NCI-H2196 treated with DMSO at 0.1 percent for 48 hours (cell line): ENCODE measurements at regions not wholly inside any gene's neighbourhood (a gene's known extent, or its start where the extent isn't known, plus 50 kb on each side); places are given as distances from the start of the nearest gene placed in this dataset.
A peak's percentile ranks its signal among the peaks of the same experiment; 100 is the strongest.

Experiments used
- DNase-seq: peaks from one replicate; lab custom pipeline; 2025; ENCODE audit not compliant: unreplicated experiment; lab: John Stamatoyannopoulos, UW

DNA sequence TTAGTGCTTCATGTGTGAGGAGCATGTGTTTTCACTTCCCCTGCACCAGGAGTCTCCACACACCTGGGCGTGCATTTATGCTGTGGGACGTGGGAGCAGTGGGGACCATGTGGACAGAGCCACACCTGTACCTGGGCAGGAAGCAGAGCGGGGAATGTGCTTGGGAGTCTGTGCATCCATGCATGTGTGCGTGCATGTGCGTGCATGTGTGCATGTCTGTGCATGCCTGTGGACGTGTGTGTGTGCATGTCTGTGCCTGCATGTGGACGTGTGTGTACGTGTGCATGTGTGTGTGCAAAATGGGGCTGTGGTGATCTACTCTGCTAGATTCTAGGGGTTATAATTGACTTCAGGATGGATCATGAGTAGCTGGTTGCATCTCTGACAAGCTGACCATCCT lies 224.0 kb upstream of the GMDS start:
- DNase-seq = no peak

DNA sequence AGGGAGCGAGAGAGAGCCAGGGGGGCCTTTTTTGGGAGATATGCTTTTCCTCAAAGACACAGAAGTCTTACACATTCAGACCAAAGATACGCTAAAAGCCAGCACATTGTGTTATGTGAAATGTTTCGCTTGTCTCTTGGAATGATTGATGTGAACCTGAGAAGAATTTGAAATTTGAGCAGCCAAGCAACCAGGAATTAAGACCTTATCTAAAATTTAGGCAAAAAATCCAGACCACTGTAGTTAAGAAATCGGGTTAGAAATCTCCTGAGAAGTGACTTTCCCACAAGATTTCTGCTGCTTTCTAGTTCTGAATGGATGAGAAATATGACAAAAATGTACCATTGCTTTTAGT lies 223.2 kb upstream of the GMDS start:
- DNase-seq = no peak

DNA sequence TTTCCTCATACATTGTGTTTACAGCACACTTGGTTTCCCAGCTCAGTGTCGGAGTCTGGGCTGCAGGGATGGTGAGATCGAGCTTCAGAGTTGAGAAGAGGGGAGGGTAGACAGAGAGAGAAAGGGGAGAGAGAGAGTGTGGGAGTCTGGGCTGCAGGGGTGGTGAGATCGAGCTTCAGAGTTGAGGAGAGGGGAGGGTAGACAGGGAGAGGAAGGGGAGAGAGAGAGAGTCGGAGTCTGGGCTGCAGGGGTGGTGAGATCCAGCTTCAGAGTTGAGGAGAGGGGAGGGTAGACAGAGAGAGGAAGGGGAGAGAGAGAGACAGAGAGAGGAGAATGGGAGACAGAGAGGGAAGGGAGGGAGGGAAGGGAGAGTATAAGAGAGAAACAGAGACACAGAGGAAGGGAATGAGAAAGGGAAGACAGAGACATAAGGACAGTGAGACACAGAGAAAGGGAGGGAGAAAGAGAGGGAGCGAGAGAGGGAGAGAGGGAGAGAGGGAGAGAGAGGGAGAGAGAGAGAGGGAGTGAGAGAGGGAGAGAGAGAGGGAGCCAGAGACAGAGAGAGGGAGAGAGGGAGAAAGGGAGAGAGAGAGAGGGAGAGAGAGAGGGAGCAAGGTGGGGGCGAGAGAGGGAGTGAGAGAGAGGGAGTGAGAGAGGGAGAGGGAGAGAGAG lies 222.7 kb upstream of the GMDS start:
- DNase-seq = no peak

DNA sequence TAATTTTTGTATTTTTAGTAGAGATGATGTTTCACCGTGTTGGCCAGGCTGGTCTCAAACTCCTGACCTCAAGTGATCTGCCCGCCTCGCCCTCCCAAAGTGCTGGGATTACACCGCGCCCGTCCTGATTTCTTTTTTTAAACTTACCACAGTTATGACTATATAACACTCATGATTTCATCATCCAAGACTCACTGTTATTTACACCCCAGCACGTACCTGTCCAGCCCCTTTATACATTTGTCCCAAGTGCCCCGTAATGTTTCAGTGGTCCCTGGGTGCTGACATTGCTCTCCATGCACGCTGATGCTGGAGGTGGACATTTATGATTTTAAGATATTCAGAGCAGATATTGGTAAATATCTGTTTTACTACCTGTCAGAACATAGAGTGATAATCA lies 219.9 kb upstream of the GMDS start:
- no peak for DNase-seq

DNA sequence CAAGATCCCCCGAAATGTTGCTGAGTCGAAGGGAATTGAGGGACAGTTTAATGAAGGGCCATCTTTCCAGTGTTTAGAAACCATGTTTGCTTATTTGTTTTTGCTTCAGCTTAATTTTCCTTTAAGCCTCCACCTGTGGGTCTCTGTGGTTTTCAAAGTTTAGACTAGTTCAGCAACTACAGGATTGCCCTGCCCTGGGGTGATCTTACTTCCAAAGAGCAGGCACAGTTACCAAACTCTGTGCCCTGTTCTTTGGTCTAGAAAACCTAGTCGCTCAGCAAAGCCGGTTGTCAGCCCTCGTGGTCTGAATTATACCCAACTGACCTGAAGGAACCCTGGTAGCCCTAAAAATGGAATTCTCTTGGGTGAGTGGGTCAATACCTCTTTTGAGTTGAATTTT lies 219.2 kb upstream of the GMDS start:
- no peak for DNase-seq

DNA sequence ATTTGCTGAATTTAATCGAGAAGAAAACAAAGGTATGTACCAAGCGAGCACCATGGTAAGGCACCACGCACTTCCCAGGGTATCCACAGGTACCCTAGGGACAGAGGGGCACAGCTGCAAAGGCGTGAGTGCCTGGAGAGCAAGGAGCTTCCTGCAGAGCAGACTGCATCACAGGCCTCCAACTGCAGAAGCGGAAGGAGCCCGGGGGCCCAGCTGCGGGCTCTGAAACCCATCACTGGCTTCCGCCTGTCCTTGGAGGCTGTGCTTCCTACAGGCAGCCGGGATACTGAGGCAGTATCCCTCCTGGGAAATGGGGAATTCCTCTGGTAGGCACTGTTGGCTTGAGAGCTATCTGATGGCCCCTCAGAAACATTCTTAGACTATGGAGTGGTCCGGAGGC lies 217.4 kb upstream of the GMDS start:
- DNase-seq = no peak

DNA sequence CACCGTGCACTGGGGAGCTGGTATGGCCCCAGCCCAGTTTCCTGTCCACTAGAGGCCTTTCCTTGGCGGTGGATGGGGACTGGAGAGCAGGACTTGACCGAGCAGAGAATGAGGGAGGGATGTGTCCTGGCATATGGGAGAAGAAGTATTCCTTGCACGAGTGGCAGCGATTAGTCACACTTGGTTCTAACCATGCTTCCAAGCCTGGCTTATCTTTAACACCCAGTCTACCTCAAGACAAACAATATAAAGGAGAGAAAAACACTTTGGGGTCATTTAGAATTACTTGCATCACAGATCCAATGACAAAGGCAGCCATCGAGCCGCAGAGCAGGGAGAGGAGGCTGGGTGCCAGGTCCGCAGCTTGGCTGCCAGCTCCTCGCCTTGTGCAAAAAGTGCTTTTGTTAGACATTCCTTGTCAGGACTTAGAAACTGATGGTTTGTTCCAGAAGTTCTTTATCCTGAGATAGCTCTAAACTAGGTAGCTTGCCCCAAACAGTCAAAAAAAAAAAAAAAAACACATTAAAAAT lies 214.9 kb upstream of the GMDS start:
- DNase-seq = no peak

DNA sequence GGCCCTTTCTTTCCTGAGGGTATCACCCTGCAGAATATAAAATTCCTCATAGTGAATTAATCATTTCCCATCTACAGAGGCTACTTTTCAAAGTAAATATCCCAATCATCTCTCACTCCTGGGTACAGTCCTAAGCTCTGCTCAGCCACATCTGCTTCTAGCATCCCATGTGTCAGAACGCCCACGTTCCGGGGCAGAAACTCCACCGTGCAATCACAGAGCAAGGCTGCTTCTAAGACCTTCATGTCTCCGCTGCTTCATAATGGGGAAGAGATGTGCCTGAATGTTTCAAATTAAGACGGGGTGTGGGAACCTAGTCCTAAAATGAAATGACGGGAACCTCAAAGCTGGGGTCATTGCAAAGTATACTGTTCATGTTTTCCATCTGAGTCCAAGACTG lies 208.8 kb upstream of the GMDS start:
- no peak for DNase-seq

DNA sequence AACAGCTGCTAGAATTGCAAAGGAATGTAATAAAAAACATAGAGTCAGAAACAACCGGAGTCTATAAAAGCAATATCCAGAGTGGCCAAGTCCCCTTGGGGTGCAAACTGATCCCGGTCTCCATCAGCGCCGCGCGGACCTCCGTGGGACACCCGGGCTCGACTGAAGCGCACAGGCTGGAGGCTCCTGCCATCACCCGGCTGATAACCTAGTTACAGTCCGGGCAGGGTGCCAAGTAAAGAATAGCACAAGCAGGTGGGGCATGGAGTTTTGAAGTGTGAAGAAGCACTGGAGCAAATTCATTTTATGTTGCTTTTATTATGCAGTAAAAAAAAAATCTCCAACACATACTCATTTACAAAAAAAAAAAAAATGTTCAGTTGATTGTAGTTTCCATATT lies 205.1 kb upstream of the GMDS start:
- DNase-seq = peak; percentile 68

DNA sequence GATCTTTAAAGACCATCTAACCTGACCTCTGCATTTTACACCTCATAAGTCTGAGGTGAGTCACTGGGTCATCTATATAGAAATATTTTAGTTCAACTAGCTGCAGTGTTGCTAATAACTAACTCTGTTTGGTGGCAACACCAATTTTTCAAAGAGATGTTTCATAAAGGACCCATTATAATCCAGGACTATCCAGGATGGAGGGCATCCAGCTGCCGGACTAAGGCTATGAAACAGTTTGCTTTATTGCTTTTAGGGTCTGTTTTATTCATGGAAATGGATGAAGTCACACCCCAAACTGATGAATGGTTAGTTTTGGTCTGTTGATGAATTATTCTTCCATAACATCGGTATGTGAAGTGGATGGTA lies 204.2 kb upstream of the GMDS start:
- no peak for DNase-seq

DNA sequence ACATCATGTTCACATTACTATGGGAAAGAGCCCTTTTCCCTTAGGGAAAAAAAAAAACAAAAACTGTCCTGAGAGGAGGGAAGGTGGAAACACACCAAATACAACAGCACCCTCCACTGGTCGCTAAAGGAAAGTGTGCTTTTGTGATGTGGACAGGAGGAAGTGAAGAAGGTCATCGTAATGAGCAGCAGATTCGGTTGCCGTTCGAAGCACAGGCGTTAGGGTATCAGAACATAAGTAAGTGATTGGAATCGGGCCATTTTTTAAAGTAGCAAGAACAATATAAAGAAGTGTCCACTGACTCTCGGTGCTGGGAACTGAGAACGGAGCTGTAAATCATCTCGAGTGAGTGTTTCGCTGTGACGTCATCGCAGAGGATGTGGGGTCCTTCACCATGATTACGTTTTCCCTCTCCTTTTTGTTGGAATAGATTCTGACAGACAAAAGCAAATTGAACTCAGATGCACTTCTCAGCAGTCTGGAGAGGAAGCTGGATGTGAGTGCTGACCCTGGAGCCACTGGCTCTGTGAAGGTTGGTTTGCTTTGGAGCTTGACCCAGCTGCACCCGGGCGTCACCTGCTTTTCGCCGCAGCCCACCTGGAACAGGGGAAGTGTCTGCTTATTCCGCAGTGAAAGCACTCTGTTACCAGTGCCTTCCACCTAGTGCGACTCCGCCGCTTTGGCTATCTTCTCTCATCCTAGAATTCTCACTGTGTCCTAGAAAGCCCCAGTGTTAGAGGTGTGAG lies 203.6 kb upstream of the GMDS start:
- peak; percentile 62 for DNase-seq

DNA sequence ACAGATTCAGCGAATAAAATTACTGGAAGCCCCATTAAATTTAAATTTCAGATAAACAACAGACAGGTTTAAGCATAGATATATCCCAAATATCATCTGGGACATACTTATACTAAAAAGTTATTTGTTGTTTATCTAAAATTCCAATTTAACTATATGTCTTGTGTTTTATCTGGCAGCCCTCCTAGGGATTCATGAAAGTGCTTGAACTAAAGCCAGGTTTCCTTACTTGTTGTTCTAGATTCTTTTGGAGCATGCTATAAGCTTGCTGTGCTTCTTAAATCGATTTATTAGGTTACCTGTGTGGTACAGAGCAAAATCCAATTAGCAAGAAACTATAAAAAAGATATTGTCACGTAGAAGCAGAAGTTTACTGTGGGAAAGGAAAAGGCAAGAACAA lies 202.5 kb upstream of the GMDS start:
- no peak for DNase-seq

DNA sequence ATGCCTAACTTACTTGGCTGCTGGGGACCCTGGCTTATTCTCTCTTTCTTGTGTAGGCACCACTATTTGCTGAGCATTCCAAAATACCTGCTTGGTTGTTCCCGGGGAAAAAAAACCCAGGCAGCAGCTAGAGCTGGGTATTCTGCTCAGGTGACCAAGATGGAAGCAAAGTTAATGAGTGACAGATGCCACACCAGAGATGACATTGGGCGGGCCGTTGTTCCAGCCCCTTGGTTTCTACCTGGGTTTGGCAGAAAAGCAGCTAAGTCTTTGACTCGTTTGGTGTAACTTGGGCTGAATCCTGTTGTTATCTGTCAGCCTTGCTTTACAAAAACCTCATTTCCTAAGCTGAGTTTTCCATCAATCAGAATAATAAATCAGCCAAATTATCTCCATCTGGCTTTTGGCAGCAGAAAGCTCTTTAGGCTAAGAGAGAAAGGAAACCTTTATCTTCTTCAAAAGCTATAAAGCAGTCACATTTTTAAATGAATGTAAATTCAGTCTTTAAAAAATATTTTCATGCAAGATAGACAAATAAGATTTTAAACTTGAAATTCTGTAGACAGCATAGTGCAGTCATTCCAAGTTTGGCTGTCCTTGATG lies 202.0 kb upstream of the GMDS start:
- DNase-seq = no peak

DNA sequence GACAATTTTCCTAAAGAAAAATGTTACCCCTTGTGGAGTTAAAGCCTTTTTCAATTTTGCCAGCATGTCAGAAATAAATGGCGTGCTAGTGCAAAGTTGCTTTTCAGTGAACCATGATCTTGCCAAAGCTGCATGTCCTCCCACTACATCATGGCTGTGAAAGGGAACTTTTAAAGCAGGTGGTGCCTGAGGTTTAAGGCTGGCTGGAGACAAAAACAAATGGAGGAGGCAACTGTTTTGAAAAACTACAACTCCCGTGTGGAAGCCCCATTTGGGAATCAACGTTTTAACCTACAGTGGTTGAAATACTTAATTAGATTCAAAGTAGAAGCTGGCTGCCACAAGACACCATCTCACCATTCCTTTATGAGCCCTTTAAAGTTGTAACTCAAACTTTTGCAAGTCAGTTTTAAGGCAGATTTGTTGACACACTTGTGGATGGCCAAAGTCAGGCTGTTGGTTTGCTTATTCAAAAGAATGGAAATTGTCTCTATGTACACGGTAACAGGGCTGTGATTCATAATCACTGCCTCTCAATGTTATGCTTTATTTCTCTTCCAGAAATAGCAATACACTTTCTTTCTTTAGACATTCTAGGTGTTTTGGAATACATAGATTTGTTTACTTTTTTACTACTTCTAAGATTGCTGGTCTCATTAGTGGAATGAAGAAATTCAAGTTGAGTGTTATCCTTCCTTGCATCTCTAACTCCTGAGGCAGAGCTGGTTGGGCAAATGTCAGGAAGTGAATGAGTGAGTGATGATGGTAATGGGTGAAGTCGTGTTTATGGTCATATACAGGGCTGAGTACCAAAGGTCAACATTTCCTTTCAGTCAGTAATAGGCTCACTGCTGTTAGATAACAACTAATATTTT lies 196.4 kb upstream of the GMDS start:
- DNase-seq = no peak

DNA sequence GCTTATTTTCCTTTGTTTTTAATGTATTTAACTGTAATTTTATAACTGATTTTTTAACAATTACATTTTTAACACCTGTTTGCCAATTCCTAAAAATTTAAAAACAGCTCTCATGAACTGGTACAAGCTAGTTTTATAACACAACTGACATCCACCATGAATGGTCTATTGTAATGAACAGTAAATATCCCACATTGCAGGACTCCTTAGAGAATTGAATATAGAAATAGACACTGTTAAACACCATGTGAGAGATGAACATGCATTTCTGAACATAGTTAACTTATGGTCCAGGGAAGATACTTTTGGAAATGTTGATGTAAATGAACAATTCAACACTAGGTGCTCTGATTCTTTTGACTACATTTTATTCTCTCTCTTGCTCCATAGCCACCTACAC lies 195.1 kb upstream of the GMDS start:
- DNase-seq = no peak

DNA sequence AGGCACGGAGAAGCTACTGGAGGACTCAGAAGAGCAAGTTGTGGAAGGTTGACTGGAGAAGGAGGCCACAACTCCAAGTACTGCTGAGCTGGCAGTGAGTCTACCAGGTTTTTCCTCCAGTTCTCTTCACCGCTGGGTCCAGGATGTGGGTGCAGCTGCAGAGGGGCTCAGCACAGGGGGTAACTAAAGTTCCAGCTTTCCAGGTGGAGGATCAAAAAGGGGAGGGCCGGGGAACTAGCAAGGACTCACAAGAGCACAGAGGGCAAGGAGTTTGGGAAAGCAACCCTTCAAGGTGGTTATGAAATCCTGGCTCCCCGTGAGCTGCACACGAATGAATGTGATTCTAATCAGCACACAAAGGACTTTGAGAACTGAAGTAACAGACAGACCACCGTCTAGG lies 194.2 kb upstream of the GMDS start:
- no peak for DNase-seq

DNA sequence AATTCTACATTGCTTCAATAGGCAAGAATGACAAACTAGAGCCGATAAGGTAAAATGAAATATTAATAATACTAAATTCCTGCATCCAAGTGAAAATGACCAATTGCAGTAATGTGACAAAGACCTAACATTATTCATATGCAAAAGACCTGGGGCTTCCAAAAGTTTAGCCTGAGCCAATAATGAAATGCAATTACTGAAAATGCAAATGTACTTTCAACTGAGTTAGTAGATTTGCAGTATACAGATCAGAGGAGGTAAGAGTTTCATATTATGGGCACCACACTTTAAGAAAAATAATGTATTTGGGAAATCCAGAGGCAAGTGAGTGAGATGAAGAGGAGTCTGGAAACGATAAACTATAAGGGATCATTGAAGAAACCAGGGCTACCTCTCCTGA lies 193.7 kb upstream of the GMDS start:
- DNase-seq = no peak

DNA sequence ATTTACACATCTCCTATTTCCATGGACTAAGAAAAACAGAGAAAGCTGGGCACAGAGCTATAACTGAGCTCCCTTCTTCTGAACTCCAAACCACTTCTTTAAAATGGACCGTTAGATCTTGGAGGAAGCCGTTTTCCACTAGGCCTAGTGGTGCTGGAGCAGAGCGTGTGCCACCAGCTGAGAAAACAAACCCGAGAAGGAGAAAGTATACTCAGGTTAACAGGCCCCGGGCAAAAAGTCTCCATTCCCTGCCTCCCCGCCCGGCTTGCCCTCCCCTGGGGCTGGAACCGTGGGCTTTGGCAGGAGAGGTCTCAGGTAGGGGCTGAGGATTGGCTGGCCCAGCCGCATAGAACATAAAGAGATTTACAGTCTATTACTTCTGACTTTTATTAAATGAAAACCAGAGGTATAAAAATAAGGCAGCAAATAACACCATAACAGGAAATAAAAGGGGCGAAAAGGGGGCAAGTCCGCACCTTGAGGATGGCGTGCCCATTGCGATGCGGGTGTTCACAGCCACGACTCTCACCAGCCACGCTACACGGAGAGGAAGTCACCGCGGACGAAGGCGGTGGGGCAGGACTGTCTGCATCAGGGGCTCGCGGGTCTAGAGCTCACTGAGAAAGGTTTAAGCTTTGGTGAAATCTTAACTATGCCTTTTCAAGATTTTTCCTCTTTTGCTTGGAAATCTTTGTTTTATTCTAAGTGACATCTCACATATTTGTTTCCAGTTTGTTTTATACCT lies 191.2 kb upstream of the GMDS start:
- DNase-seq = no peak

DNA sequence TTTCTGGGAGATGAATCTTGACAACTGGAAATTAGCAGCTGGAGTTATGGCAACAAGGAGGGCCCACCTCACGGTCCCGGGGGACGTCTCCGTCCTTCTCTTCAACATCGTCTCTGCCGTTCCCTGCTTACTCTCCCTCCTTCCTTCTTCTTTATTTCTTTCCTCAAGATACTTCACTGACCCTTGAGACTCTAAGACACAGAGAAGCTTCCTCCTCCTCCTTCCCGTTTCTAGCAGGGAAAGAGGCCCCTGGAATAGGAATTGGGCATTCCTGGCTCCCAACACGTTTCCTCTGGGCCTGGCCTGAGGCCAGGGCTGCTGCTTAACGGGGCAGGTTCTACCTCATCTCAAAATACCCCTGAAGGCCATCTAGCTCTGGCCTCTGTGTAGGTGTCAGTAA lies 189.9 kb upstream of the GMDS start:
- no peak for DNase-seq

DNA sequence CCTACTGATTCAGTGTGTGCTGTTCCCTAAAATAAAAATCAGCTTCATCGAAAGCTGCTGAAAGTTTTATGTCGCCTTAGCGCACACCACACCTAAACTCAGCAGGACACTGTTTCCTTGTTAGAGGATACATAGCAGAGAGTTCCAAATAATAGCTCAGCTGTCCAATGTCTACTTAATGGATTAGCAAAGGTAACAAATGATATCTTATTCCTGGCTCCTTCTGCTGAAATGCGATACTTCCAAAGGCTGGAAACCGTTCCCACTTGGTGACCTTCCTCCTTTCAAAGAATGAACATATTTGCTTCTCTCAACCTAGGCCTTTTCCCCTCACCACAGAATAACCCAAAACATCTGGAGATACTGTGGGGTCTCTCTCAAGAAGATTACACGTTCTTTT lies 189.5 kb upstream of the GMDS start:
- no peak for DNase-seq

DNA sequence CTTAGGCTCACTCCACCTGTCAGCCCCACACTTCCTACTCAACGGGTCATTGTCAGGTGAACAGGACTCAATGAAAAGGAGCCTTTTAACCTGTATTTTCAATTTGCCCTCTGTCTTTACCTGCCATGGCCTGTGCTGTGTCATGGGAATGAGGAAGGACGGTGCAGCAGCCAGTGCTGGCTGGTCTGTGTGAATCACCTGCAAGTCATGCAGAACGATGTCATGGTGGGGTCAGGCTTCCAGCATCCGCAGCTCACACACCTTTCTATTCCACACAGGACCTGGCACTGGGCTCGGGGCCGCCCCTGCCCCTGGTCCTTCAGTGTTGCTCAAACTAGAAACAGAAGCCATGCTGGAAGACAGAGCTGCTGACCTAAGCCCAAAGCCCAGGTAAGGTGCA lies 188.7 kb upstream of the GMDS start:
- DNase-seq = no peak
